ENCODE measurements at regions not wholly inside any gene's neighbourhood (a gene's known extent, or its start where the extent isn't known, plus 50 kb on each side); places are given as distances from the start of the nearest gene placed in this dataset.

- no peaks in the 10 kb centered on the region for H3K27me3 ChIP-seq (ENCODE audit: insufficient read depth, low read length)
- no peak overlapping the region for H3K23ac ChIP-seq (ENCODE audit: insufficient read length, low read depth, low read length)
- H3K36me3 Mint-ChIP-seq (ENCODE audit: insufficient read depth in 1 of 3, low read depth in 3 of 3) = peaks cover 0 to 2% (median 2%) of the 10 kb centered on the region in 3 experiments; a peak in 2 of 7 replicates
- H3K4me1 Mint-ChIP-seq = no peaks in the 10 kb centered on the region
- no peak overlapping the region for H2BK12ac ChIP-seq (ENCODE audit: insufficient read length, low read depth, low read length)
- no peak overlapping the region for H3K18ac ChIP-seq (ENCODE audit: insufficient read length, low read depth, low read length)
- no peak overlapping the region for H2BK15ac ChIP-seq (ENCODE audit: low read depth, low read length)
- no peaks in the 10 kb centered on the region for H3K4me1 ChIP-seq (ENCODE audit: insufficient read depth, low read length)
- no peaks in the 10 kb centered on the region for H3K27me3 Mint-ChIP-seq (ENCODE audit: low read depth)
- no CpG with 5 or more reads among the region's 11 CpGs for WGBS (ENCODE audit: extremely low coverage, insufficient read length, low lambda C conversion rate)
- H3K9me3 ChIP-seq (ENCODE audit: control insufficient read depth, low read depth, low read length) = no peaks in the 10 kb centered on the region
- H2BK20ac ChIP-seq (ENCODE audit: low read depth, low read length, poor library complexity, severe bottlenecking) = no peak overlapping the region
- no peaks in the 10 kb centered on the region for H3K79me1 ChIP-seq (ENCODE audit: insufficient read depth, low read depth, low read length, poor library complexity, severe bottlenecking)
- H3K56ac ChIP-seq (ENCODE audit: insufficient read length, low read depth, low read length) = no peak overlapping the region
- TF ChIP-seq CTCF (conservative IDR thresholded peaks at IDR 0.05) = no peak
- no peaks in the 10 kb centered on the region for H3K79me2 ChIP-seq (ENCODE audit: insufficient read depth, low read length)
- H4K20me1 ChIP-seq (ENCODE audit: control insufficient read depth, insufficient read depth, insufficient read length) = no peaks in the 10 kb centered on the region
- no peak overlapping the region for H2BK5ac ChIP-seq (ENCODE audit: insufficient read length, low read length)
- H3K27ac ChIP-seq (ENCODE audit: insufficient read length, low read depth, low read length) = no peak overlapping the region
- H2AK5ac ChIP-seq (ENCODE audit: insufficient read length, low read length) = no peak overlapping the region
- H4K8ac ChIP-seq (replicated peaks; ENCODE audit: insufficient read length, low read depth, low read length) = no peak overlapping the region
- no peak overlapping the region for H3K4me2 ChIP-seq (ENCODE audit: insufficient read depth, insufficient read length, low read length)
- no peak overlapping the region for H3K4ac ChIP-seq (ENCODE audit: low read depth, low read length)
- no peak overlapping the region for H3K27ac Mint-ChIP-seq
- H4K91ac ChIP-seq (ENCODE audit: insufficient read length, low read depth, low read length) = no peak overlapping the region
- no peak overlapping the region for H4K5ac ChIP-seq (ENCODE audit: insufficient read length, low read depth, low read length)
- no peak for DNase-seq
- no peak overlapping the region for H3K4me3 Mint-ChIP-seq
- no peaks in the 10 kb centered on the region for H3K9me3 Mint-ChIP-seq
- no peak overlapping the region for H2AFZ ChIP-seq (ENCODE audit: low read length)
- H3T11ph ChIP-seq (ENCODE audit: low read length) = no peak overlapping the region
- no peak overlapping the region for H3K14ac ChIP-seq (ENCODE audit: insufficient read depth, low read length)
- H3K9ac ChIP-seq (ENCODE audit: extremely low read depth, insufficient read length, low read length) = no peak overlapping the region
- no peak overlapping the region for H2BK120ac ChIP-seq (ENCODE audit: low read depth, low read length, poor library complexity, severe bottlenecking)
- no peaks in the 10 kb centered on the region for H3K23me2 ChIP-seq (ENCODE audit: insufficient read length, low read depth, low read length, poor library complexity, severe bottlenecking)
These were observed 97.0 kb upstream of the ZNF366 start for GRCh38 chr5:72604111-72604797.

Data from H9 (cell line).